ENCODE measurements at regions not wholly inside any gene's neighbourhood (a gene's known extent, or its start where the extent isn't known, plus 50 kb on each side); places are given as distances from the start of the nearest gene placed in this dataset.

DNA sequence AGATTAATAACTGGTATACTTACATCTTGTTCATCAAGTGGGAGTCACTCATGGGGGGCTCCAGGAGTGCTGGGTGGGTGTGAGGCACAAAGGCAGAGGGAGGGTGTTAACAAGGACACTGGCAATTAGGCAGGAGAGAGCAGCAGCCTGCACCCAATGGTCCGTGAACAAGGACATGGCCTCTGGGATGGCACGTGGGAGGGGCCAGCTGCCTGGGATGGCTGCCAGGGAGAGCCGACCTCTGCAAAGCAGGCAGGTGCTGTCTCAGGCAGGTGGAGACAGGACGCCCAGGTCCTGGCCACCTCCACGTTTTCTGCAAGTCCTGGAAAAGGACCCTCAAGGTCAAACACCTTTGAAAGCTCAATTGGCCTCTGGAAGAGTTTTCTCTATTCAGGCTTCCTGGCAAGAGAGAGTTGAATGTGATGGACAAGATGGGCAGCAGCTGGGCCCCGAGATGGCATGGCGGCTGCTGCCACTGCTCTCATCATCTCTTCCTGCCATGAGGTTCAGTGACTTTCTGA, 257.1 kb downstream of the BUD13 start:
- H3K4me3 ChIP-seq (ENCODE audit: control insufficient read depth, low read depth, low read length): no peak overlapping the region
- TF ChIP-seq, protein P1, sequence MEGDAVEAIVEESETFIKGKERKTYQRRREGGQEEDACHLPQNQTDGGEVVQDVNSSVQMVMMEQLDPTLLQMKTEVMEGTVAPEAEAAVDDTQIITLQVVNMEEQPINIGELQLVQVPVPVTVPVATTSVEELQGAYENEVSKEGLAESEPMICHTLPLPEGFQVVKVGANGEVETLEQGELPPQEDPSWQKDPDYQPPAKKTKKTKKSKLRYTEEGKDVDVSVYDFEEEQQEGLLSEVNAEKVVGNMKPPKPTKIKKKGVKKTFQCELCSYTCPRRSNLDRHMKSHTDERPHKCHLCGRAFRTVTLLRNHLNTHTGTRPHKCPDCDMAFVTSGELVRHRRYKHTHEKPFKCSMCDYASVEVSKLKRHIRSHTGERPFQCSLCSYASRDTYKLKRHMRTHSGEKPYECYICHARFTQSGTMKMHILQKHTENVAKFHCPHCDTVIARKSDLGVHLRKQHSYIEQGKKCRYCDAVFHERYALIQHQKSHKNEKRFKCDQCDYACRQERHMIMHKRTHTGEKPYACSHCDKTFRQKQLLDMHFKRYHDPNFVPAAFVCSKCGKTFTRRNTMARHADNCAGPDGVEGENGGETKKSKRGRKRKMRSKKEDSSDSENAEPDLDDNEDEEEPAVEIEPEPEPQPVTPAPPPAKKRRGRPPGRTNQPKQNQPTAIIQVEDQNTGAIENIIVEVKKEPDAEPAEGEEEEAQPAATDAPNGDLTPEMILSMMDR (IDR thresholded peaks at IDR 0.05; ENCODE audit: control insufficient read depth, insufficient read depth, low read depth, low read length, missing control alignments): no peak
- no peak for DNase-seq (ENCODE audit: low read depth)

DNA sequence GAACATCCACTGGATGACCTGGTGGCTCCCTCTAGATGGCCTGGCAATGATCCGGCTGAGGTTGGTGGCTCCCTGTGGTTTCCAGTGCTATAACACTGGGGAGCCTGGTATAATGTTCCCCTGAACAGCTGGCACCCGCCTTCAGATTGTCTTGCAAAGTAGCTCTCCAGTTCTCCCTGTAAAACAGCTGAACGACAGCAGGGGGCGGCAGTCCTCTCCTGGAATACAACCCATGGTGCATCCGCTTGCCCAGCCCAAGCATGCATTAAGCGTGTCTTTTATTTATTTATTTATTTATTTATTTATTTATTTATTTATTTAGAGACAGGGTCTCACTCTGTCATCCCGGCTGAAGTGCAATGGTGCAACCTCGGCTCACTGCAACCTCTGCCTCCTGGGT, 258.9 kb downstream of the BUD13 start:
- H3K4me3 ChIP-seq (ENCODE audit: control insufficient read depth, low read depth, low read length): no peak overlapping the region
- DNase-seq (ENCODE audit: low read depth): no peak
- TF ChIP-seq, protein P1 (IDR thresholded peaks at IDR 0.05; ENCODE audit: control insufficient read depth, insufficient read depth, low read depth, low read length, missing control alignments): peak; percentile 25

DNA sequence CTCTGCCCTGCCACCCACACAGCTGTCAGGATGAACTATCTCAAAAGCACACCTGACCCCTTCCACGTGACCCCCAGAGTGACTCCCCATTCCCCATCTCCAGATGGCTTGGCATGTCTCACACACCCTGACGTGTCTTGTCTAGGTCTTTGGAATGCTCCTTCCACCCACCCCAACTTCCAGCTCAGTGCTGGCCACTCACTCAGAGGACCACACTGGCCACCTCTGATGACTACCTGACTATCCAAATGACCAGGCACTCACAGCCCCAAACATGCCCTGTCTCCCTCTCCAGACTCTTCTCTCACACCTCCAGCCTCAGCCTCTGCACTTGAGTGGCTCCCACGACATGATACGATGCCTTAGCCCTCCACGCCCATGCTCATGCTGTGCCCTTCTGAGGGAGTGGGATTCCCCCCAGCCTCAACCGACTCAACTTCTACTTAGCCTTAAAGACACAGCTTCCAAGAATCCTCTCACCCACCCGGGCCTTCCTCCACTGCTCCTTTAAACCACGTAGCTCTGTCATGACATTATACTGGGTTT, 259.4 kb downstream of the BUD13 start:
- TF ChIP-seq, protein P1 (IDR thresholded peaks at IDR 0.05; ENCODE audit: control insufficient read depth, insufficient read depth, low read depth, low read length, missing control alignments): no peak
- DNase-seq (ENCODE audit: low read depth): no peak
- H3K4me3 ChIP-seq (ENCODE audit: control insufficient read depth, low read depth, low read length): no peak overlapping the region

DNA sequence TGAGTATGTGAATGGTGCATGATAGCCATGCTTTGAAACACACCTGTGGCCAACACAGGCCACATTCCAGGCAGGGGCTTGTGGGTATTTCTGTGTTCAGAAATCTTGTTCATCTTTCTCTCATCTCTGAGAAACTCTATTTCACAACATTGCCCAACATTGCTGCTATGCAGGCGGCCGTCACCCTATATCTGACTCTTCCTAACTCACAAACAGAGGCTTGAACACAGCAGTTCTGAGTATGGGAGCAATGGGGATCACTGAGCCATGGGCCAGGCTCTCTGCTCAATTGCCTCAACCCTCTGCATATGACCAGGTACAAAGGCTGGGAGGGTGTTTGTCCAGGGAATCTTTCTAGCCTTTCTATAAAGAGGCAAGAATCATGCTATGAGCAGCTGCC, 259.9 kb downstream of the BUD13 start:
- TF ChIP-seq, protein P1 (IDR thresholded peaks at IDR 0.05; ENCODE audit: control insufficient read depth, insufficient read depth, low read depth, low read length, missing control alignments): no peak
- DNase-seq (ENCODE audit: low read depth): no peak
- no peak overlapping the region for H3K4me3 ChIP-seq (ENCODE audit: control insufficient read depth, low read depth, low read length)

DNA sequence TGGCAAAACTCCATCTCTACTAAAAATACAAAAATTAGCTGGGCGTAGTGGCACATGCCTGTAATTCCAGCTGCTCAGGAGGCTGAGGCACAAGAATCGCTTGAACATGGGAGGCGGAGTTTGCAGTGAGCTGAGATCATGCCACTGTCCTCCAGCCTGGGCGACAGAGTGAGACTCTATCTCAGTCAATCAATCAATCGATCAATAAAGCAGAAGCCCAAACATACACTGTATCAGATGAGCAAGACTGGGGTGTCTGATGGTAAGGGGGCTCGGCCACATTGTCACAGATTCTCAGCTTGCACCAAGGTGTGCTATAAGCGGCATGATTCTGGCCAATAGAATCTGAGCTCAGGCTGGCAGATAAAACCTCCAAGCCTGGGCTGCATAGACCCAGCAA, 261.1 kb downstream of the BUD13 start:
- no peak overlapping the region for H3K4me3 ChIP-seq (ENCODE audit: control insufficient read depth, low read depth, low read length)
- TF ChIP-seq, protein P1 (IDR thresholded peaks at IDR 0.05; ENCODE audit: control insufficient read depth, insufficient read depth, low read depth, low read length, missing control alignments): no peak
- no peak for DNase-seq (ENCODE audit: low read depth)

DNA sequence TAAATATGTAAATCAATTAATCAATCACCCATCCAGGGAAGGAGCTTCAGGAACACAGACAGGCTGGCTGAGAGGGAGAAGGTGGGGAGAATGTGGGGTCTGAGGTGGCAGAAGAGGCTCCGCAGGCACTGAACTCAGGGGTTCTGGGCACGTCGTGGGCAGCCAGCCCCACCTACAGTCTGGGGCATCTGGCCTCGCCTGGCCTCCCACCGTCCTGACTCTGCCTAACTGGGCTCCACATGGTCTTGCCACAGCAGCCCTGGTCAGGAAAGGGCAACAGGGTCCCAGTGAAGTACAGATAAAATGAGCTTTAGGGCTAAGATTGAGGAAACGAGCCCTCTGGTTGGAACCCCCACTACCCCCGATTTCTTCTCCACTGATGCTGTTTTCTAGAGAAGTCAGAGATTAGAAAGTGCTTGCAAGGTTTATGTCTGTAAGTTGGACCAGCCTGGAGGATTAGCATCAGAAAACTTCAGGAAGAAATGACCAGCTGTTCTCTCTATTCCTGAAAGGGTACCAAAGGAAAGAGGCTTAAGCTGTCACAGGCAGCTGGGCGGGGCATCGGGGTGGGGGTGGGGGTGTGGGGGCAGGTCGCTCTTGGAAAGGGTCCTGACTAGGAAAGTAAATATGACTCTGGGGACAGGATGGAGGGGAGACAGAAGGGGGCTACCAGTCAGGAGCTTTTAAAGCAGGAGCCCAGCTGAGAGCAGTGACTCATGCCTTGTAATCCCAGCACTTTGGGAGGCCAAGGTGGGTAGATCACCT, 261.7 kb downstream of the BUD13 start:
- no peak for DNase-seq (ENCODE audit: low read depth)
- H3K4me3 ChIP-seq (ENCODE audit: control insufficient read depth, low read depth, low read length): no peak overlapping the region
- TF ChIP-seq, protein P1 (IDR thresholded peaks at IDR 0.05; ENCODE audit: control insufficient read depth, insufficient read depth, low read depth, low read length, missing control alignments): no peak

All from AG09309 (cell line).